ENCODE measurements at regions not wholly inside any gene's neighbourhood (a gene's known extent, or its start where the extent isn't known, plus 50 kb on each side); places are given as distances from the start of the nearest gene placed in this dataset.

DNA sequence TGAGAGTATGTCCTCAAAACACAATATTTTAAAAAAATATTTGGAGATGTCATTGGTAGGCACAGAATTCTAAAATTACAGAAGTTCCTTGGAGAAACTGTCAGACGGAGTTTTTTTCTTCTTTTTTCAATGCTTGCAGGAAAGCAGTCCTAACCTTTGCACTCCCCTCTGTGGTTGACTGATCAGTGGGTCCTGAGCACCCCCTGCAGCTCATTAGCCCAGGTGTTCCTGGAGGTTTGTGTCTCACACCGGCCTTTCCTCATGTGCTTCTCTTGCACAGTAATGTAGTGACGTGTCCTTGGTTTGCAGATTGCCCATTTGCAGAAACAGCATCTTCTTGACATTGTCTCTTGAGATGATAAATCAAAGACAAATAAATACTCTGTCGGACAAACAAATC lies 513.0 kb downstream of the TMEM121 start:
- TF ChIP-seq POLR2A (IDR thresholded peaks at IDR 0.05) = no peak
- TF ChIP-seq, protein P1, sequence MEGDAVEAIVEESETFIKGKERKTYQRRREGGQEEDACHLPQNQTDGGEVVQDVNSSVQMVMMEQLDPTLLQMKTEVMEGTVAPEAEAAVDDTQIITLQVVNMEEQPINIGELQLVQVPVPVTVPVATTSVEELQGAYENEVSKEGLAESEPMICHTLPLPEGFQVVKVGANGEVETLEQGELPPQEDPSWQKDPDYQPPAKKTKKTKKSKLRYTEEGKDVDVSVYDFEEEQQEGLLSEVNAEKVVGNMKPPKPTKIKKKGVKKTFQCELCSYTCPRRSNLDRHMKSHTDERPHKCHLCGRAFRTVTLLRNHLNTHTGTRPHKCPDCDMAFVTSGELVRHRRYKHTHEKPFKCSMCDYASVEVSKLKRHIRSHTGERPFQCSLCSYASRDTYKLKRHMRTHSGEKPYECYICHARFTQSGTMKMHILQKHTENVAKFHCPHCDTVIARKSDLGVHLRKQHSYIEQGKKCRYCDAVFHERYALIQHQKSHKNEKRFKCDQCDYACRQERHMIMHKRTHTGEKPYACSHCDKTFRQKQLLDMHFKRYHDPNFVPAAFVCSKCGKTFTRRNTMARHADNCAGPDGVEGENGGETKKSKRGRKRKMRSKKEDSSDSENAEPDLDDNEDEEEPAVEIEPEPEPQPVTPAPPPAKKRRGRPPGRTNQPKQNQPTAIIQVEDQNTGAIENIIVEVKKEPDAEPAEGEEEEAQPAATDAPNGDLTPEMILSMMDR (IDR thresholded peaks at IDR 0.05) = peak in 4 of 7 experiments; percentile 10 to 48 (median 23)

Measured in body of pancreas (tissue), 4 donors.